ENCODE measurements at regions not wholly inside any gene's neighbourhood (a gene's known extent, or its start where the extent isn't known, plus 50 kb on each side); places are given as distances from the start of the nearest gene placed in this dataset.

GRCh38 chr22:22075382-22076163 is 93.0 kb upstream of the TOP3B start:
- TF ChIP-seq CTCF (IDR thresholded peaks at IDR 0.05) (no peak), POLR2A (IDR thresholded peaks at IDR 0.05) (no peak), POLR2AphosphoS5 (IDR thresholded peaks at IDR 0.05; ENCODE audit: insufficient read depth in 1 of 2, low read depth in 1 of 2) (no peak)

All from vagina (tissue), 2 donors.